Esophagus squamous epithelium (tissue), 5 donors: ENCODE measurements at regions not wholly inside any gene's neighbourhood (a gene's known extent, or its start where the extent isn't known, plus 50 kb on each side); places are given as distances from the start of the nearest gene placed in this dataset.

Source experiments
- DNase-seq: peaks from one replicate; lab custom pipeline; 2025; lab: John Stamatoyannopoulos, UW
- H3K27ac ChIP-seq, 4 donors: fragments of 200-600 bp; sonication (generic); one replicate each; pipeline ENCODE4 v1.5.1; 2016 to 2019; ENCODE audit warnings: mild to moderate bottlenecking in 1 of 4
- H3K27me3 ChIP-seq, 4 donors: fragments of 200-600 bp; sonication (generic); 1 replicate in 3 of 4; 2 replicates in 1 of 4; pipeline versions ENCODE4 v1.5.1 to v1.6.0; 2017 to 2021; ENCODE audit warnings: antibody characterized with exemption in 1 of 4
- H3K36me3 ChIP-seq, 3 donors: fragments of 200-600 bp; sonication (generic); one replicate each; pipeline ENCODE4 v1.5.1; 2016 to 2019
- H3K4me1 ChIP-seq, 3 donors: fragments of 200-600 bp; sonication (generic); one replicate each; pipeline ENCODE4 v1.5.1; 2017 to 2019
- H3K4me3 ChIP-seq, 4 donors: fragments of 200-600 bp; sonication (generic); 1 replicate in 3 of 4; 2 replicates in 1 of 4; pipeline ENCODE4 v1.5.1; 2016 to 2019; ENCODE audit warnings: mild to moderate bottlenecking in 2 of 4, moderate library complexity in 1 of 4
- H3K9me3 ChIP-seq, 3 donors: fragments of 200-600 bp; sonication (generic); one replicate each; pipeline ENCODE4 v1.5.1; 2016 to 2019
- POLR2A ChIP-seq, 4 donors: fragments of 450-650 bp; IDR thresholded peaks; one replicate each; pipeline ENCODE4 v1.6.1; 2017; ENCODE audit warnings: antibody characterized with exemption in 4 of 4, mild to moderate bottlenecking in 4 of 4, moderate library complexity in 3 of 4
- WGBS, 2 donors: methylation state at CpG; one replicate each; pipeline ENCODE4 v1.1.5; 2018; 5-methylcytosine and 5-hydroxymethylcytosine counted together
- intact Hi-C: fragments of 100-400 bp; cut with DNase I; formaldehyde crosslinking; loops from one replicate; pipeline ENCODE4 v1.15.0; 2022
- TF ChIP-seq, protein P1 (sequence below), 6 experiments: fragments of 450-650 bp in 4 of 6; fragments of 200-600 bp in 2 of 6; sonication (generic) in 2 of 6; IDR thresholded peaks; one replicate each; pipeline ENCODE4 v1.5.1; 2016 to 2019; ENCODE audit warnings: antibody characterized with exemption in 6 of 6, mild to moderate bottlenecking in 4 of 6, moderate library complexity in 4 of 6
- donor health status: DM: yes; HTN: yes; CAD: no.

DNA sequence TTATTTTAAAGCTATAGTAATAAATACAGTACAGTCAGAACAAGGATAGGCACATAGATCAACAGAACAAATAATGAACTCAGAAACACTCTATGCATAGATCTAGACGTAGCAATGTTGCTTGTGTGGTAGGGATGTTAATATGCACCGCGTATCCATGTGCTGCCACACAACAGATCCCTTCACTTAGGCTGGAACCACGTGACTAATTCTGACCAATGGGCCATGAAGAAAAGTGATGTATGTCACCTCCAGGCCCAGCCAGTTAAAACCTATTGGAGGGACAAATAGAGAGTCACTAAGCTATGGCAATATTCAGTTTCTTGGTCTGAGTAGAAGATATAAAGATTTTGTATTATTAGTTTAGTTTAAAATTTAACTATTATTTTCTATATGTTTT, 91.4 kb downstream of the ADAMTS1 start:
- TF ChIP-seq, protein P1, sequence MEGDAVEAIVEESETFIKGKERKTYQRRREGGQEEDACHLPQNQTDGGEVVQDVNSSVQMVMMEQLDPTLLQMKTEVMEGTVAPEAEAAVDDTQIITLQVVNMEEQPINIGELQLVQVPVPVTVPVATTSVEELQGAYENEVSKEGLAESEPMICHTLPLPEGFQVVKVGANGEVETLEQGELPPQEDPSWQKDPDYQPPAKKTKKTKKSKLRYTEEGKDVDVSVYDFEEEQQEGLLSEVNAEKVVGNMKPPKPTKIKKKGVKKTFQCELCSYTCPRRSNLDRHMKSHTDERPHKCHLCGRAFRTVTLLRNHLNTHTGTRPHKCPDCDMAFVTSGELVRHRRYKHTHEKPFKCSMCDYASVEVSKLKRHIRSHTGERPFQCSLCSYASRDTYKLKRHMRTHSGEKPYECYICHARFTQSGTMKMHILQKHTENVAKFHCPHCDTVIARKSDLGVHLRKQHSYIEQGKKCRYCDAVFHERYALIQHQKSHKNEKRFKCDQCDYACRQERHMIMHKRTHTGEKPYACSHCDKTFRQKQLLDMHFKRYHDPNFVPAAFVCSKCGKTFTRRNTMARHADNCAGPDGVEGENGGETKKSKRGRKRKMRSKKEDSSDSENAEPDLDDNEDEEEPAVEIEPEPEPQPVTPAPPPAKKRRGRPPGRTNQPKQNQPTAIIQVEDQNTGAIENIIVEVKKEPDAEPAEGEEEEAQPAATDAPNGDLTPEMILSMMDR (IDR thresholded peaks at IDR 0.05) = no peak
- no peak for TF ChIP-seq POLR2A (IDR thresholded peaks at IDR 0.05)

DNA sequence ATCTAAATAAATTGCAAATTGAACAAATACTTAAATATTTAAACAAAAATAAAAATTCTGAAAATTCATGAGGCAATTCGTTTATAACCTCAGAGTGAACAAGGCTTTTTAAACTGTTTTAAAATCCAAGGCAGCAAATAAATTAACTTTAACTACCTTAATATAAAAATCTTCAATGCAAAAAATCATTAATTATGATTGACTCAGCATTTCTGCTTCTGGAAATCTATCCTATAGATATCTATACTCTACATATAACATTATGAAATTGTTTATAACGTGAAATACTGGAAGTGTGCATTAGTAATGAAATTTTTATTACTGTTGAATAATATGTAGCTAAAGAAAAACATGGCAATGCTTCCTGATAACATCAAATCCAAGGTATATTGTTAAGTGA, 92.4 kb downstream of the ADAMTS1 start:
- no peak overlapping the region for H3K4me3 ChIP-seq
- TF ChIP-seq POLR2A (IDR thresholded peaks at IDR 0.05) = no peak
- TF ChIP-seq, protein P1 (IDR thresholded peaks at IDR 0.05) = no peak
- no peaks in the 10 kb centered on the region for H3K27me3 ChIP-seq
- H3K9me3 ChIP-seq = no peaks in the 10 kb centered on the region
- H3K36me3 ChIP-seq = no peaks in the 10 kb centered on the region
- DNase-seq = no peak
- H3K4me1 ChIP-seq = no peaks in the 10 kb centered on the region
- intact Hi-C loops = no loop called here
- H3K27ac ChIP-seq = no peak overlapping the region
- 64 to 69% methylated on average over 2 of the region's 2 CpGs for WGBS, 2 donors

More for the DNA sequence above, 91.4 kb downstream of the ADAMTS1 start:
- intact Hi-C loops = no loop called here
- Histone ChIP-seq H3K36me3 (no peaks in the 10 kb centered on the region), H3K27ac (no peak overlapping the region), H3K9me3 (no peaks in the 10 kb centered on the region), H3K4me3 (no peak overlapping the region), H3K27me3 (no peaks in the 10 kb centered on the region), H3K4me1 (no peaks in the 10 kb centered on the region)
- no peak for DNase-seq
- 83 to 90% methylated on average over 4 of the region's 4 CpGs for WGBS, 2 donors

DNA sequence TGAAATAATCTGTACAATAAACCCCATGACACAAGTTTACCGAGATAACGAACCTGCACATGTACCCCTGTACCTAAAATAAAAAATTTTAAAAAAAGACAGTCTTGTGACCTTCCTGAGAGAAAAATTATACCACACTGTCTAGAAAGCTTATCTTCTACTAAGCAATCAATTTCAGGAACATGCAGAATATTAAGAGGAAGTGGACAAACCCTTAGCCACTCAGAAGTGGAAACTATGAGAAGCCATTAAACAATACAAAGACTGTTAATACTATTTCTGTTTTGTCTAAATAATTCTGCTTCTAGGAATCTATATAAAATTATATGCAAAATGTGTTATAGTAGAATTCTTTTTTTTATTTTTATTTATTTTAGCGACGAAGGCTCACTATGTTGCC, 93.9 kb downstream of the ADAMTS1 start:
- no peak overlapping the region for H3K4me3 ChIP-seq
- WGBS, 2 donors = 64 to 78% methylated on average over 4 of the region's 4 CpGs
- no peak for DNase-seq
- TF ChIP-seq, protein P1 (IDR thresholded peaks at IDR 0.05) = no peak
- no peak for TF ChIP-seq POLR2A (IDR thresholded peaks at IDR 0.05)
- intact Hi-C loops = no loop called here
- no peaks in the 10 kb centered on the region for H3K36me3 ChIP-seq
- H3K27me3 ChIP-seq = no peaks in the 10 kb centered on the region
- H3K27ac ChIP-seq = no peak overlapping the region
- H3K4me1 ChIP-seq = no peaks in the 10 kb centered on the region
- H3K9me3 ChIP-seq = no peaks in the 10 kb centered on the region

DNA sequence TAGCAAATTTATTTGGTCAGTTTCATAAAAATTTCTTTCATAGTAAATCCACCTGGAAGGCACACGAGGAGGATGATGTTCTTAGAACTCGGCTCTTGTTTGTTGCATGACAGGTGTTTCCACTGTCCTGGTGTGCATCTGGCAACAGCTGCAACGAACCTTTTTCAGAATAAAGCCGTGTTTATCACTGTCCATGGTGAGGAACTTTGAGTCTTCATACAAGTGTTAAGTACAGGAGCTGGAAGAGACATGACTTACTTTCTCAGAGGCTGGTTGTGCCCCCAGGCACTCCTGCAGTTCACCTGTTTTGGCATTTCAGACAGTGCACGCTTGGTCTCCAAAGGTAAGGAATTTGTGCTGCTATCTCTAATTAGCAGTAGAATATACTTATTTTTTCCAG, 97.1 kb downstream of the ADAMTS1 start:
- no peak for TF ChIP-seq POLR2A (IDR thresholded peaks at IDR 0.05)
- TF ChIP-seq, protein P1 (IDR thresholded peaks at IDR 0.05) = no peak
- WGBS, 2 donors = 38 to 51% methylated on average over 5 of the region's 5 CpGs
- Histone ChIP-seq H3K27me3 (no peaks in the 10 kb centered on the region), H3K4me3 (no peak overlapping the region), H3K4me1 (no peaks in the 10 kb centered on the region), H3K36me3 (no peaks in the 10 kb centered on the region), H3K9me3 (no peaks in the 10 kb centered on the region), H3K27ac (no peak overlapping the region)
- DNase-seq = no peak
- intact Hi-C loops = no loop called here

DNA sequence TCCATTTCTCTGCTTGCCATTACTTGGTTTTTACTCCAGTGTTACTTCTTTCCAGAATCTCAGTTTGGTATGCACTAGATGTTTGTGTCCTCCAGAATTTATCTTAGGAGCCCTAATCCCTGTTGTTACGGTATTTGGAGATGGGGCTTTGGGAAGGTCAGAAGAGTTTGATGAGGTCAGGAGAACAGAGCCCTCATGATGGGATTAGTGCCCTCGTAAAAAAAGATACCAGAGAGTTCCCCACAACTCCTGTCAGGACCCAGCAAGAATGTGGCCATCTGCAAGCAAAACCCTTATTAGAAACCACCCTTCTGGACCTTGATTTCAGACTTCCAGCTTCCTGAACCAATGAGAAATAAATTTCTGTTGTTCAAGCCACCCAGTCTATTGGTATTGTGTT, 98.0 kb downstream of the ADAMTS1 start:
- H3K27me3 ChIP-seq = no peaks in the 10 kb centered on the region
- no peaks in the 10 kb centered on the region for H3K4me1 ChIP-seq
- TF ChIP-seq, protein P1 (IDR thresholded peaks at IDR 0.05) = no peak
- TF ChIP-seq POLR2A (IDR thresholded peaks at IDR 0.05) = no peak
- no peak overlapping the region for H3K4me3 ChIP-seq
- intact Hi-C loops = no loop called here
- no peaks in the 10 kb centered on the region for H3K36me3 ChIP-seq
- DNase-seq = no peak
- 83% methylated on average over 2 of the region's 2 CpGs; no CpG with 5 or more reads in 1 of the 2 donors for WGBS, 2 donors
- no peaks in the 10 kb centered on the region for H3K9me3 ChIP-seq
- H3K27ac ChIP-seq = no peak overlapping the region
